GM21423 (cell line): ENCODE measurements at regions not wholly inside any gene's neighbourhood (a gene's known extent, or its start where the extent isn't known, plus 50 kb on each side); places are given as distances from the start of the nearest gene placed in this dataset.
A peak's percentile ranks its signal among the peaks of the same experiment; 100 is the strongest.
"Not testable (repeated sequence)": the region's sequence is repeated elsewhere in the genome, so short reads cannot be mapped to it uniquely, and the experiment has no call there.

Source experiments
- ATAC-seq: cut with Tn5 transposase; IDR thresholded peaks from one replicate; pipeline ENCODE4 v1.9.1; 2021; ENCODE audit warnings: mild to moderate bottlenecking, moderate library complexity; ENCODE audit not compliant: unreplicated experiment

GRCh38 chr4:1561286-1561990 is 122.7 kb downstream of the FAM53A start:
- ATAC-seq, result no peak

GRCh38 chr4:1559896-1560650 is 124.0 kb downstream of the FAM53A start:
- no peak for ATAC-seq

GRCh38 chr4:1558205-1558604 is 125.9 kb downstream of the FAM53A start:
- ATAC-seq, result no peak

GRCh38 chr4:1557221-1557597 is 126.9 kb downstream of the FAM53A start:
- no peak for ATAC-seq

- ATAC-seq, result no peak
These were observed 127.4 kb downstream of the FAM53A start for GRCh38 chr4:1556541-1557220.

GRCh38 chr4:1554876-1555265 is 129.2 kb downstream of the FAM53A start:
- ATAC-seq, result no peak

GRCh38 chr4:1554246-1554875 is 129.8 kb downstream of the FAM53A start:
- ATAC-seq, result no peak

GRCh38 chr4:1553365-1553764 is 130.7 kb downstream of the FAM53A start:
- ATAC-seq, result no peak

- ATAC-seq, result no peak
These were observed 131.7 kb downstream of the FAM53A start for GRCh38 chr4:1552451-1552850.

GRCh38 chr4:1551211-1551610 is 132.9 kb downstream of the FAM53A start:
- no peak for ATAC-seq

- ATAC-seq, result no peak
These were observed 133.7 kb downstream of the FAM53A start for GRCh38 chr4:1550122-1551070.

GRCh38 chr4:1549638-1550035 is 134.5 kb downstream of the FAM53A start:
- ATAC-seq, result no peak

GRCh38 chr4:1548827-1549637 is 135.1 kb downstream of the FAM53A start:
- peak; percentile 60 for ATAC-seq

GRCh38 chr4:1547856-1548826 is 136.0 kb downstream of the FAM53A start:
- no peak for ATAC-seq

GRCh38 chr4:1547131-1547855 is 136.8 kb downstream of the FAM53A start:
- ATAC-seq, result no peak

- ATAC-seq, result no peak
These were observed 138.6 kb upstream of the NKX1-1 start for GRCh38 chr4:1544861-1545281.

GRCh38 chr4:1544435-1544834 is 138.2 kb upstream of the NKX1-1 start:
- ATAC-seq, result not testable (repeated sequence)

GRCh38 chr4:1543976-1544375 is 137.7 kb upstream of the NKX1-1 start:
- no peak for ATAC-seq
